ENCODE measurements at regions not wholly inside any gene's neighbourhood (a gene's known extent, or its start where the extent isn't known, plus 50 kb on each side); places are given as distances from the start of the nearest gene placed in this dataset.

DNA sequence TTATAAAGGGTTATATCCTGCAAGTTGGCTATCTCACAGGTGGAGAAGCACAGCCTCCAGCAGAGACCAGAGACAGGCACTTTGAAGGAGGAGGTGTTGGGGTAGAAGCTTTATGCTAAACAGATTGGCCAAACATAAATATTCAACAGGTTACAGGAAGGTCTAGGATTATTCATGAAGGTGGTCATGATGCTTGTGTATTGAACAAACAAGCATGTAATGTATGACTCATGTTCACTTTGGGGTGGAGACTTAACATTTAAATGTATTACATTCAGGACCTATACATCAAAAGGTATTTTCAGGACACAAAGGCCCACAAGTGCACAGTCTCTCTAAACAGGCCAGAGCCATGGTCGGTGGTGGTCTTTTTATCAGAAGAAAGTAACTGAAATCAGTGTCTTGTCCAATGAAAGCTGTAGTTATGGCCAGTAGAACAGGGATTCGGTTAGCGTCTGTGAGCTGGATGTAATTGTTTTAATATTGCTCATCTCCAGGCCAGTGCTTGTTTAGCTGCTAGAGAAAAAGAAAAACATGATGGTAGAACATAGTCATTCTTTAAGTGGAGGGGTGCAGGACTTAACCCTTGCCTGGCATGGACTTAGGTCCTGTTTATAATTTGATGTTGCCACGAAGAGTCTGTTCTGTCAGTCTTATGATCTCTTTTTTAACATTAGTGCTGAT is 555.2 kb upstream of the PCDH10 start:
- no peaks in the 10 kb centered on the region for H3K36me3 ChIP-seq
- peaks cover 0 to 5% (median 0%) of the 10 kb centered on the region in 11 experiments; a peak in 1 of 22 replicates for H3K9me3 ChIP-seq (replicated peaks in 1 of 11)
- TF ChIP-seq Cebpa-rat (IDR thresholded peaks at IDR 0.05) = no peak
- no peak overlapping the region for H3K4me2 ChIP-seq
- H4K20me1 ChIP-seq = no peaks in the 10 kb centered on the region
- no peaks in the 10 kb centered on the region for H3K27me3 ChIP-seq
- no peak overlapping the region for H3K27ac ChIP-seq
- no peak overlapping the region for H3K9ac ChIP-seq
- H3K4me1 ChIP-seq = no peaks in the 10 kb centered on the region
- H3K4me3 ChIP-seq = no peak overlapping the region

DNA sequence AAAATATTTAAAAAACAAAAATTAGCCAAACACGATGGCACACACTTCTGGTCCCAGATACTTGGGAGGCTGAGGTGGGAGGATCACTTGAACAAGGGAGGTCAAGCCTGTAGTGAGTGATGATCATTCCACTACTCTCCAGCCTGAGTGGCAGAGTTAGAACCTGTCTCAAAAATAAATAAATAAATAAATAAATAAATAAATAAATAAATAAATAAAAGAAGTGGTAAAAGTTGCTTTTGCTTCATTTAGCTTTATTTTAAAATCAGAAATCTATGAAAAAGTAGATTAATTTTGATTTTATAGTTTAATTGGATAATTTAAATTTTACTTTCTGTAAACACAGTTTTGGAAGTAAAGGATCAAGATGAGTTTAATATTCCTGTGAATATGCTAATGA is 552.9 kb upstream of the PCDH10 start:
- Histone ChIP-seq H3K36me3 (no peaks in the 10 kb centered on the region), H3K9ac (no peak overlapping the region), H3K4me2 (no peak overlapping the region), H3K4me1 (no peaks in the 10 kb centered on the region), H4K20me1 (no peaks in the 10 kb centered on the region), H3K9me3 (replicated peaks in 1 of 11) (peaks cover 0 to 5% (median 0%) of the 10 kb centered on the region in 11 experiments; a peak in 1 of 22 replicates), H3K4me3 (no peak overlapping the region), H3K27ac (no peak overlapping the region), H3K27me3 (no peaks in the 10 kb centered on the region)
- TF ChIP-seq Cebpa-rat (IDR thresholded peaks at IDR 0.05) = no peak

DNA sequence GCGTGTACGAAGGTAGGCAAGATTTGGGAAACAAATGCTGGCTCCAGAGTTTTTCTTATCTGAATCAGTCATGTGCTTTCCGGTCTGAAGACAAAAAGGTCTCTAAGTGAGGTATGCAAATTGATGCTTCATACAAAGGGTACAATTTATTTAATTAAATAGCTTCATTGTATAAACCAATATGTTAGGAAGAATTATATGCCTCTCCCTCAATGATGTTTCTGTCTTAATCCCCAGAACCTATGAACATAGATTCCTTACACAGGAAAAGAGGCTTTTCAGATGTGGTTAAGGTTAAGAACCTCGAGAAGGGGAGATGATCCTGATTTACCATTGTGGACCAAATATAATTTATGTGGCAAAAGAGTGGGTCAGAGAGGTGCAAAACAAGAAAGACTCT is 543.5 kb upstream of the PCDH10 start:
- Histone ChIP-seq H3K9ac (no peak overlapping the region), H3K9me3 (replicated peaks in 1 of 11) (no peaks in the 10 kb centered on the region), H3K27ac (no peak overlapping the region), H3K36me3 (no peaks in the 10 kb centered on the region), H3K4me3 (no peak overlapping the region), H3K27me3 (no peaks in the 10 kb centered on the region), H3K4me1 (no peaks in the 10 kb centered on the region), H3K4me2 (no peak overlapping the region), H4K20me1 (no peaks in the 10 kb centered on the region)
- no peak for TF ChIP-seq Cebpa-rat (IDR thresholded peaks at IDR 0.05)

DNA sequence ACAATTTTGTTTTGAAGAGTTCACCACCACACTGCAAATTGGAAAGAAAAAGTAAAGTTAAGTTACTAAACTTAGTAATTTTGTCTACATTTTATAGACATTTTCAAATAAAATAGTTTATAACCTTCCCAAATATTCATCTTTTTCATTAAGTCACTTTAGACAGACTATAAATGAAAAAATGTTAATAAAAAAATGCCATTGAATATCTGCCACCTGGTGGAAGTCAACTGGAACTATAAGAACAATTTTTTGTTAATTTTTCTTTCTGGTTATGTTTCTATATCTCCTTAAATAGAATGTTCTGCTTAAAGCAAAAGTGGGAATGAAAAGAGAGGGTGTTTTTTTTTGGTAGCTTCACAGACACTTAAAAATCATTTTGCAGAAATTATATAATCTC is 534.4 kb upstream of the PCDH10 start:
- Histone ChIP-seq H3K36me3 (no peaks in the 10 kb centered on the region), H3K9ac (no peak overlapping the region), H4K20me1 (no peaks in the 10 kb centered on the region), H3K4me2 (no peak overlapping the region), H3K27ac (no peak overlapping the region), H3K4me1 (no peaks in the 10 kb centered on the region), H3K9me3 (replicated peaks in 1 of 11) (peaks cover 11 to 23% (median 14%) of the 10 kb centered on the region in 11 experiments; a peak in 20 of 22 replicates), H3K4me3 (no peak overlapping the region), H3K27me3 (no peaks in the 10 kb centered on the region)
- TF ChIP-seq Cebpa-rat (IDR thresholded peaks at IDR 0.05) = no peak

DNA sequence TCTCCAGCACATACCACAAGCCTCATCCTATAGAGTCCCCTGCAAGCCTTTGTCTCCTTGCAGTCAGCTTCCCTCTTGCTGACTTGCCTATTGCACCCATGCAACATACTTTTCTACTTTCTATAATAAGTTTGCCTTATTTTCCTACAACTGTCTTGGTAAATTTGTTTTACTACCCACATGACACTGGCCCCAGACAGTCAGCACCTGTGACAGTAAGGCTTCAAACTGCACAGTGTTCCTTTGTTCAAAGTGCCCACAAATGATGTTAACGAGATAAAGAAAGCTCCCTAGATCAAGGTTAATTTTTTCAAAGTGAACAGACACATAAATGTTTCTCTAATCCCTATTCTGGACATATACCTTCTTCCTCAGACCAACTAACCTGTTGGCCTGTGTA is 529.1 kb upstream of the PCDH10 start:
- H3K4me2 ChIP-seq = no peak overlapping the region
- H3K36me3 ChIP-seq = no peaks in the 10 kb centered on the region
- no peak for TF ChIP-seq Cebpa-rat (IDR thresholded peaks at IDR 0.05)
- no peaks in the 10 kb centered on the region for H4K20me1 ChIP-seq
- H3K4me1 ChIP-seq = no peaks in the 10 kb centered on the region
- H3K9ac ChIP-seq = no peak overlapping the region
- peaks cover 11 to 23% (median 14%) of the 10 kb centered on the region in 11 experiments; a peak in 20 of 22 replicates for H3K9me3 ChIP-seq (replicated peaks in 1 of 11)
- no peak overlapping the region for H3K4me3 ChIP-seq
- H3K27me3 ChIP-seq = no peaks in the 10 kb centered on the region
- H3K27ac ChIP-seq = no peak overlapping the region

DNA sequence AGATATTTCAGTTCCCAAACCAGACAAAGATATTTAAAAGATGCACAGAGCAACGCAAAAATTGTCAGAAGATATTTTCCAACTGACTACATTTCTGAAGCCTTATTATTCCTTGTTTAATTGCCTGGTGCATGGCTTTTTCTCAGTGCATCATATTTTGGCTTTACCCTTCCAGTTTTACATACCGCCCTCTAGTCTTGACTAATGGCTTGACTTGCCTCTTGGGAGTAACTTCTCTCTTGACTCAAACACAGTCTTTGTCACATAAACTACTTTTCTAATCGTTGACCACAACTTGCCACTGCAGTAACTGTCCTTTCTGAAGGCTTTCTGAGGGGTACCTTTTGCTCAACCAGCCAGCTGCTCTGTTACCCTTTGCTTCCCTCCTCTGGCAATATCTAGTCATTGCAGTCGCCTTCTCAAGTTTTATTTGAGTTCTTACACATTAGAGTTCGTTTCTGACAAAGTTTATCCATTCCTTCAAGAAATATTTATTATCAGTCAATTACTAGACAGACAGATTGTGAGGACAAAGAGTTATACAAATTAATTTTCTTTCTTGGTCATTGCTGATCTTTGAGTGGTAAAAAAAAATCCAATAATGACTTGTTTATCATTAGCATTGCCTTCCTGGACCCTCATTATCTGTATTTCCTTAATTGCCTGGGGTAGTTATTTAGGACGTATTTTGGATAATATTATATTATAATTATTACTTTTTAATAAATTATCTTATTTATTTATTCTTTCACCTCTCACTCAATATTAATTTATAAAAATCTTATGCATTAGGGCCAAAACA is 506.9 kb upstream of the PCDH10 start:
- Histone ChIP-seq H3K27me3 (no peaks in the 10 kb centered on the region), H3K4me1 (0 out of 20 replicates have a peak, but pooled peaks cover 0 to 3% (median 0%) of the 10 kb centered on the region in 10 experiments), H4K20me1 (no peaks in the 10 kb centered on the region), H3K4me3 (no peak overlapping the region), H3K4me2 (no peak overlapping the region), H3K27ac (no peak overlapping the region), H3K9me3 (replicated peaks in 1 of 11) (no peaks in the 10 kb centered on the region; a peak in 3 of 22 replicates), H3K36me3 (no peaks in the 10 kb centered on the region), H3K9ac (no peak overlapping the region)
- no peak for TF ChIP-seq Cebpa-rat (IDR thresholded peaks at IDR 0.05)

DNA sequence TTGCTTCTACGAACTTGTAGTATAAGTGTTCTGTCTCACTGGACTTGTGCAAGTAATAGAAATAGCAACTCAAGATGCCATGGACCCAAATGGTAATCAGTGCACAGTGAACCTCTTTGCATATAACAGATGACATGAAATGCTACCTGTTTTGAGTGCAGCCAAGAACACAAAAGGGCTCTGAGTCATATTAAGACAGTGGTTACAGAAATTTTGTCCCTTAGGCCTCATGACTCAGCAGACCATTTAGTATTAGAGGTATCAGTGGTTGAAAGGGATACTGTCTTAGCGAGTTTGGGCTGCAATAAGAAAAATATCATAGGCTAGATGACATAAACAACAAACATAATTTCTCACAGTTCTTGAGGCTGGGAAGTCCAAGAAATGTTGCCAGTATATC is 502.9 kb upstream of the PCDH10 start:
- H3K27ac ChIP-seq = no peak overlapping the region
- H3K4me1 ChIP-seq = 0 out of 20 replicates have a peak, but pooled peaks cover 0 to 3% (median 0%) of the 10 kb centered on the region in 10 experiments
- no peaks in the 10 kb centered on the region for H4K20me1 ChIP-seq
- no peak for TF ChIP-seq Cebpa-rat (IDR thresholded peaks at IDR 0.05)
- no peaks in the 10 kb centered on the region for H3K36me3 ChIP-seq
- no peaks in the 10 kb centered on the region for H3K27me3 ChIP-seq
- H3K9me3 ChIP-seq (replicated peaks in 1 of 11) = no peaks in the 10 kb centered on the region
- H3K4me2 ChIP-seq = no peak overlapping the region
- H3K4me3 ChIP-seq = no peak overlapping the region
- H3K9ac ChIP-seq = no peak overlapping the region

DNA sequence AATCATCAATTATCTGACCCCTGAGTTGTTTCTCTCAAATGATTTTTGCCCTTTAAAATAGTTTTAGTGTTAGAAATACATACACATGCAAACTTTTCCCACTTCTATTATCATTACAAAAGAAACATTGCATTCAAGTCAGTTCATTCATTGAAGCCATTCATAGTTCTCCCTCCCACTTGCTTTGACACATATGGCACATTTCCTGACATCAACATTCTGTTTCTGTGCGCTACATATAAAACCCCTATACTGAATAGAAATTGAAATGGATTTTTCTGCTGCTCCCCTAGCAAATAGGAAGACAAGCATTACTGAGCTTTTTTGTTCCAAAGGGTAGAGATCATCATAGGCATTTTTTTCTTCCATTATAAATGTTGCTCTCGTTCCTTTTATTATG is 497.9 kb upstream of the PCDH10 start:
- Histone ChIP-seq H3K4me1 (no peaks in the 10 kb centered on the region), H4K20me1 (no peaks in the 10 kb centered on the region), H3K36me3 (no peaks in the 10 kb centered on the region), H3K9me3 (replicated peaks in 1 of 11) (no peaks in the 10 kb centered on the region), H3K27me3 (no peaks in the 10 kb centered on the region), H3K27ac (no peak overlapping the region), H3K4me2 (no peak overlapping the region), H3K9ac (no peak overlapping the region), H3K4me3 (no peak overlapping the region)
- TF ChIP-seq Cebpa-rat (IDR thresholded peaks at IDR 0.05) = no peak

DNA sequence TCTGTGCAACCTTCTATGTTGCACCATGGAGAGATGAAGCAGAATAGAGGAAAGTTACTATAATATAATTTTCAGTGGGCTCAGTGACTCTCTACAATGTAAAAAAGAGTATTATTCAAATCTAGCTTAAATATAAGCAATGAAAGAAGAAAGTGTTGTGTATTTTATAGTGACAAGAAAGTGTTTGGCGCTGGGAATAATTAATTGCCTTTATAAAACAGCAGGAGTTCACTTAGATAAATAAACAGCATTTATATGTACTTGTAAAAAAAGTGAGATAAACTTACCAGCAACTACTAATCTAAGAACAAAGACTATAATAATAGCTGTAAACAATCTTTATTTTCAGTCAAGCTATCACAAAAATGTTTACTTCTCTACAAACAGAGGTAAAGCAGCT is 488.9 kb upstream of the PCDH10 start:
- Histone ChIP-seq H3K9ac (no peak overlapping the region), H3K36me3 (no peaks in the 10 kb centered on the region), H3K4me3 (no peak overlapping the region), H3K4me2 (no peak overlapping the region), H3K4me1 (no peaks in the 10 kb centered on the region), H3K9me3 (replicated peaks in 1 of 11) (peaks cover 0 to 18% (median 6%) of the 10 kb centered on the region in 11 experiments; a peak in 4 of 22 replicates), H3K27ac (no peak overlapping the region), H3K27me3 (no peaks in the 10 kb centered on the region), H4K20me1 (no peaks in the 10 kb centered on the region)
- no peak for TF ChIP-seq Cebpa-rat (IDR thresholded peaks at IDR 0.05)

All from BLaER1 treated with 17β-estradiol and CSF1 and Interleukin-3, amounts not matched to agents 10 nM and 100 nM (cell line).